ENCODE measurements at regions not wholly inside any gene's neighbourhood (a gene's known extent, or its start where the extent isn't known, plus 50 kb on each side); places are given as distances from the start of the nearest gene placed in this dataset.
"Not testable (repeated sequence)": the region's sequence is repeated elsewhere in the genome, so short reads cannot be mapped to it uniquely, and the experiment has no call there.

- DNase-seq (ENCODE audit: low read depth, low spot score) = not testable (repeated sequence)
Observed at GRCh38 chr9:39665020-39665419, 309.6 kb downstream of the SPATA31A1 start.

DNA sequence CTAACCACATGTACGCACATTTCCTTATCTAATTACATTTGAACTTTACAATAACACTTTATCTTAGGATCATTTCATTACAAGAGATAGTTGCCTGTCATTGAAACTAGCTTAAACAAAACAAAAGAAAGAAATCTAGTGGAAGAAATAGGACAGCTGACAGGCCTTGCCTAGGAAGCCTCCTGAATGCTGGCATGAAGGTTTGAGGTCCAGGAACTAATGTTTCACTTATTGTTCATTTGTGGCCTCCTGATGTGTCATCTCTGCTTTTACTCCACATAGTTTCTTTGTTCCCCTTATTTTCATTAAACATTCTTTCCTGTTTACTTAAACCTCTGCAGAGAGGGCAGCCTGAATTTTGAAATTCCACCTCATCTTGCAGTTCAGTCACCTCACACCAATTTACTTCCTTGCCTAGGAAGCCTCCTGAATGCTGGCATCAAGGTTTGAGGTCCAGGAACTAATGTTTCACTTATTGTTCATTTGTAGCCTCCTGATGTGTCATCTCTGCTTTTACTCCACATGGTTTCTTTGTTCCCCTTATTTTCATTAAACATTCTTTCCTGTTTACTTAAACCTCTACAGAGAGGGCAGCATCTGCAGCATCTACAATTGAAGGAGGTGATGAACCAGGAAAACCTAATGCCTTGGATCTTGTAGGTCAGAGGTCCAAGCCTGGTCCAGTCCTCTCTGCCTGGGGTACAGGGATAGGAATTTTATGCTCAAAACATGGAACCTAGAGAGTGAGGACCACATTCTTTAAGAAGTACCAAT is 319.2 kb downstream of the SPATA31A1 start:
- DNase-seq (ENCODE audit: low read depth, low spot score) = not testable (repeated sequence)

- not testable (repeated sequence) for DNase-seq (ENCODE audit: low read depth, low spot score)
Observed at GRCh38 chr9:39675211-39675553, 319.7 kb downstream of the SPATA31A1 start.

GRCh38 chr9:39678534-39679263 is 323.2 kb downstream of the SPATA31A1 start:
- DNase-seq (ENCODE audit: low read depth, low spot score) = not testable (repeated sequence)

GRCh38 chr9:39680694-39681401 is 325.4 kb downstream of the SPATA31A1 start:
- DNase-seq (ENCODE audit: low read depth, low spot score) = not testable (repeated sequence)

- DNase-seq (ENCODE audit: low read depth, low spot score) = not testable (repeated sequence)
Observed at GRCh38 chr9:39728862-39729261, 373.4 kb downstream of the SPATA31A1 start.

DNA sequence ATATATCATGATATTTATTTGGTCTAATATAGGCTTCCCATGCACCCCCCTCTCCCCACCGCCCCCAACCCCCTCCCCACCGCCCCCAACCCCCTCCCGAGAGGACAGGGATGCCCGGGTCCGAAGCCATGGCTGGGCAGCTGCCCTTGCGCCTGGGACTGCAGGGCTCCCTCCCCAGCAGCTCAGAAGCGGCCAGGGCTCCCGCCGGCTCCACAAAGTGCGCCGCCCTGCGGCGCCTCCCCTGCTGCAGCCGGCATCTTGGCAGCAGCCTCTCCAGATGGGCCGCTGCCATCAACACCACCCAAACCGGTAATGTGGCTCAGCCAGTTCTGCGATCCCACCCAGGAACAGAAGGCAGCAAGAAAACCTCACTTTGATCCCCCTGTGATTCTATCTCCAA is 389.4 kb downstream of the SPATA31A1 start:
- not testable (repeated sequence) for DNase-seq (ENCODE audit: low read depth, low spot score)

DNA sequence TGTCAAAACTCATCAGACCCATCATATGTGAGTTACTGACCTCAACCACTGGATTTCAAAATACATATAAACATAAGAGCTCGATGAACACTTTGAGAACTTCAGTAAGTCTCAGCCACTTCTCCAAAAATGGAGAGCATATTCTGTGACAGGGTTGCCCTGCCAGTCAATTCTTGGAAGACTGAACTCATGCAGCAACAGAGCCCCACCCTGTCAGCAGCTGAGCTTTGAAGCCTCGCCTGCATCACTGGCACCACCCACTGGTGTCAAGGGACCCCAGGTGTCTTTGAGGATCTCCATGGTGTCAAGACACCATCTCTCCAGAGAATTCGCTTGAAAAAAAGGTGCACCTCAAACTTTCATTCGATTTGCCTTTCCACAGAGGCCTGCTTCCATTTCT is 420.1 kb downstream of the SPATA31A1 start:
- DNase-seq (ENCODE audit: low read depth, low spot score) = not testable (repeated sequence)

DNA sequence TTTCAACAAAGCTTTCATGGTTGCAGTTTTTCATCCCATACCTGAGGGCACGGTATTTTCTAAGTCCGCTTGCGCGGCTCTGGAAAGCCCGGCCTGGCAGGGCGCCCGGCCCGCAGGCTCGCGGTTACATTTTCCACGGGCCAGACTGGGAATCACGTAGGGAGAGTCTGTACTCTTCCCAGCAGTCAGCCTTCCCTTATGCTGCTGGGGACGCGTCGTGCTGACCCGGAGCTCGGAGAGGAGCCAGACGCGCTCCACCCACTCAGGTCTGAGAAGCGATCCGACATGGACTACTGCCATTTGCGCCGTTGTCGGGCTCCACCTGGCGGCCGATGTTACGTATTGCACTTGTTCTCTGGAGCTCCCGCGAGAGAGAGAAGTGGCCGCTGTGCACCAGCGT is 435.9 kb downstream of the SPATA31A1 start:
- DNase-seq (ENCODE audit: low read depth, low spot score) = not testable (repeated sequence)

GRCh38 chr9:39797935-39798334 is 442.5 kb downstream of the SPATA31A1 start:
- not testable (repeated sequence) for DNase-seq (ENCODE audit: low read depth, low spot score)

DNA sequence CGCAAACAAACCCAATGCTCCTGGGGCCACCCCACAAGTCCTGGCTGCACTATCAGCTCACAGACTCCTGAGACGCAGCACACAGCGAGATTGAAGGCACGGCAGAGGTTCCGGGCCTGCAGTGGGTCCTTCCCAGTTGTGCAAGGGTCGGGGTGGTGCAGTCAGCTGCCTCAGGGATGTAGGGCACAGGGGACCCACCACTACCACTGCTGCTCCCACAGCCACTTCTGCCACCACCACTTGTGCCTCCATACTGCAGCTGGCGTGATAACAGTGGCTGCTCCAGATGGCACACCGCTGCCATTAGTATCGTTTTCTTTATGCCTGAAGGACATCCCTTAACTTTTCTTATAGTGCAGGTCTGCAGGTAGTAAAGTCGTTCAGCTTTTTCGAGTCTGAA is 443.8 kb downstream of the SPATA31A1 start:
- not testable (repeated sequence) for DNase-seq (ENCODE audit: low read depth, low spot score)

GRCh38 chr9:39802561-39802960 is 447.1 kb downstream of the SPATA31A1 start:
- DNase-seq (ENCODE audit: low read depth, low spot score) = not testable (repeated sequence)

DNA sequence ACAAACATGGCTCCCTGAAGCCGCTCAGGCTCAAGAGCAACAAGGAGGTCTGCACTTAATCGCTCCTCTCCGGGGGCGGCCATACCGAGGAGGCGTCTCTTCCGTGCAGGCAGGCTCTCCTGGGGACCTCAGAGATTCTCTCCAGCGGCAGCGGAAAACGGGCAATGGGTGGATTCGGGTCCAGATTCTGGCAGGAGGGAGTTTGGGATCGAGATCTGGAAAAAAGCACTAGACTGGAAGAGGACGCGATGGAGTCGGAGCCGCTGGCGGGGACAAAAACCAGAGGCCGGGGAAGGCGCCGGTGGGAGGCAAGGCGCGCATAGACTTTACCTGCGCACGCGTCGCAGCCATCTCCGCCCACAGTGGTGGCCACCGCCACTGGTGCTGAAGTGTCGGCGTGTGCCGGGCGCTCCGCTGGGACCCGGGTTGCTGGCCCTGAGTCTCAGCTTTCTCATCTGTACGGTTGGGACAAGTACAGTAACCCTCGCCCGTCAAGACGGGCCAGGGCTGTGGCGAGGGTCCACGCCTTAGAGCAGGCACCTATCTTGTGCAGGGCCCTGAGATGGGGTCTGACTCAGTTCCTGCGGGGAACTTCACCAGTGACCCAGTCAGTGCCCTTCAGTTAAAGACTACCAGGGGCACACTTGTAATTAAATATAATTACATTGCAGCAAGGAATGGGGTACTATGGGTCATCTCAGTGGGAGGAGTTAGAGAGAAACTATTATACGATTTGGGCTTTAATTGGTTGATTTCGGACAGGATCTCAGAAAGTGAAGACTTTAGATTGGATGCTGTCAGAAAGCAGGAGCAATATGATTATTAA is 454.1 kb downstream of the SPATA31A1 start:
- peak; percentile 6 for DNase-seq (ENCODE audit: low read depth, low spot score)

DNA sequence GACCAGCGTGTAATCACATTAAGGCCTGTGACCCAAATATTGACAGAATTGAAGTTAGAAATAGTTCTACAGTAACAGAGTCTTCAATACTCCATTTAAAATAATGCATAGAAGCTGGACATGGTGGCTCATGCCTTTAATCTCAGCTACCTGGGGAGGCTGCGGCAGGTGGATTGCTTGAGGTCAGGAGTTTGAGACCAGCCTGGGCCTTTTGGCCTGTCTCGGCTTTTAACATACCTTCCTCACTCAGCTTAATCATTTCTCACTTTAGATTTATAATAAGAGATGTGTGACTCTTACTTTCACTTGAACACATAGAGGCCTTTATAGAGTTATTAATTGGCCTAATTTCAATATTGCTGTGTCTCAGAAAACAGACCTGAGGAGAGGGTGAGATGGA is 454.9 kb downstream of the SPATA31A1 start:
- DNase-seq (ENCODE audit: low read depth, low spot score) = not testable (repeated sequence)

DNA sequence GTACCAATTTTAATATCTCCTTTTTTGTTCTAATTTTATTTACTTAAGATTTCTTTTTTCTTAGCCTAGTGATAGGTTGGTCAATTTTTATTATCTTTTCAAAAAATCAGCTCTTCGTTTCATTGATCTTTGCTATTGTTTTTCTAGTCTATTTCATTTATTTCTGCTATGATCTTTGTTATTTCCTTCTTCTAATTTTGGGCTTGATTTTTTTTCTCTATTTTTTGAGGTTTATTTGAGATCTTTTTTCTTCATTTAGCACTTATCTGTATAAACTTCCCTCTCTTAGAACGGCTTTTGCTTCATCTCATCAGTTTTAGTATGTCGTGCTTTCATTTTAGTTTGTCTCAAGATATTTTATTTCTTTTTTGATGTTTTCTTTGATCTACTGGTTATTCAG is 456.1 kb downstream of the SPATA31A1 start:
- DNase-seq (ENCODE audit: low read depth, low spot score) = not testable (repeated sequence)

DNA sequence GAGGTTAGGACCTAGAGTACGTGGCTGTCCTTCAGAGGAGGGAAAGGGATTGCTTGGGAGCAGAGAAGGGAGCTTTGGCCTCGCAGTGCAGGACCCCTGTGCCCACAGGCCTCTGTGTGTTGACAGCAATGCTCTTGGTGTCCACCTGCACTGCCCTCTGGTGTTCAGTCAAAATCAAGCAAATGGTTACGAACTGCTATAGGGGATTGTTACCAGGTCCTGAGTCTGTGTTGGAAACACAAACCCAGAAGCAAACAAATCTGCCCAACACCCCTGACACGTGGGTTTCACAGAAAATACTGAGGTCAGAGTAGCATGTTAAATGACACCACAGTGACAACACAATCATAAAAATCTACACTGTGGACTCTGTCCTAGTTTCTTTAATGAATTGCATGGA is 473.0 kb downstream of the SPATA31A1 start:
- DNase-seq (ENCODE audit: low read depth, low spot score) = not testable (repeated sequence)

Measured in activated CD4-positive, CD25-positive, alpha-beta regulatory T cell treated with anti-CD3 and anti-CD28 coated beads, Interleukin-2, amount 50 U/mL, for 16 hours (primary cell).